Panc1 (cell line): ENCODE measurements at regions not wholly inside any gene's neighbourhood (a gene's known extent, or its start where the extent isn't known, plus 50 kb on each side); places are given as distances from the start of the nearest gene placed in this dataset.

Source experiments
- ATAC-seq: fragments of 200-7000 bp; cut with Tn5 transposase; 2 replicates; pipeline ENCODE4 v1.9.1; 2020; ENCODE audit warnings: mild to moderate bottlenecking, moderate library complexity
- BruUV-seq: library from RNA; stranded (reverse); fragments of 400-500 nt; replicated peaks from 2 replicates; lab custom pipeline; 2021; lab: Mats Ljungman, UMichigan
- CTCF ChIA-PET: fragments of 300-600 bp; sonication (Branson Sonifier 250); formaldehyde crosslinking; loops from one replicate; lab custom pipeline; 2022; ENCODE audit warnings: antibody characterized with exemption; lab: Charles Lee
- POLR2A ChIA-PET: fragments of 300-600 bp; sonication (Branson Sonifier 250); formaldehyde crosslinking; loops from one replicate; lab custom pipeline; 2022; ENCODE audit warnings: antibody characterized with exemption; lab: Charles Lee
- DNase-seq: peaks from one replicate; pipeline ENCODE4 v3.0.0-alpha.2; 2010; ENCODE audit warnings: low read depth, low spot score
- H3K27ac ChIP-seq: 2 replicates; pipeline ENCODE4 v1.5.1; 2011; ENCODE audit warnings: mild to moderate bottlenecking, low read length, inconsistent platforms
- H3K27me3 ChIP-seq: fragments of 200-500 bp; sonication (Bioruptor generic); 2 replicates; pipeline ENCODE4 v1.6.0; 2014; ENCODE audit warnings: low read length, inconsistent platforms; ENCODE audit not compliant: control insufficient read depth, insufficient read depth
- H3K36me3 ChIP-seq: fragments of 200-500 bp; sonication (Bioruptor generic); 2 replicates; pipeline ENCODE4 v1.5.1; 2014; ENCODE audit warnings: inconsistent platforms, mild to moderate bottlenecking, low read length, moderate library complexity; ENCODE audit not compliant: control insufficient read depth, insufficient read depth
- H3K4me1 ChIP-seq: 2 replicates; pipeline ENCODE4 v1.5.1; 2011; ENCODE audit warnings: inconsistent platforms, mild to moderate bottlenecking, low read length, moderate library complexity; ENCODE audit not compliant: control insufficient read depth, insufficient read depth
- H3K4me3 ChIP-seq, 2 experiments: 2 replicates each; pipeline ENCODE4 v1.5.1; 2011 to 2012; ENCODE audit warnings: low read depth in 2 of 2, low read length in 2 of 2, mild to moderate bottlenecking in 2 of 2, inconsistent platforms in 1 of 2, moderate library complexity in 1 of 2
- H3K9me3 ChIP-seq: fragments of 200-500 bp; sonication (Bioruptor generic); 2 replicates; pipeline ENCODE4 v1.5.1; 2014; ENCODE audit warnings: low read depth, mild to moderate bottlenecking, inconsistent platforms, low read length, moderate library complexity; ENCODE audit not compliant: control insufficient read depth, insufficient read depth
- POLR2AphosphoS5 ChIP-seq: IDR thresholded peaks from 2 replicates; pipeline ENCODE4 v1.6.1; 2012; ENCODE audit warnings: mild to moderate bottlenecking, low read depth, low read length, moderate library complexity
- SIN3A ChIP-seq: IDR thresholded peaks from 2 replicates; pipeline ENCODE4 v1.6.1; 2012; ENCODE audit warnings: low read depth, mild to moderate bottlenecking, low read length, moderate library complexity, borderline replicate concordance; ENCODE audit not compliant: insufficient read depth
- TCF7L2 ChIP-seq: IDR thresholded peaks from 2 replicates; pipeline ENCODE4 v1.6.1; 2011; ENCODE audit warnings: mild to moderate bottlenecking, low read depth, low read length, inconsistent platforms
- in situ Hi-C: cut with HindIII; loops from 2 replicates; pipeline ENCODE4 v1.10.0; 2016; ENCODE audit warnings: low sequenced_read_pairs, low pct_unique_long_range_greater_than_20kb
- intact Hi-C: fragments of 100-400 bp; cut with micrococcal nuclease; formaldehyde crosslinking; loops from one replicate; pipeline ENCODE4 v1.10.0; 2022; ENCODE audit not compliant: unreplicated experiment
- TF ChIP-seq, protein P1 (sequence below): fragments of 450-650 bp; IDR thresholded peaks from 2 replicates; pipeline ENCODE4 v1.5.1; 2017; ENCODE audit warnings: mild to moderate bottlenecking
- TF ChIP-seq, protein P2 (sequence below), 2 experiments: IDR thresholded peaks; 2 replicates each; pipeline ENCODE4 v1.6.1; 2011 to 2012; ENCODE audit warnings: low read depth in 2 of 2, control low read depth in 1 of 2, low read length in 1 of 2, mild to moderate bottlenecking in 1 of 2, moderate library complexity in 1 of 2; ENCODE audit not compliant: insufficient read depth in 1 of 2

DNA sequence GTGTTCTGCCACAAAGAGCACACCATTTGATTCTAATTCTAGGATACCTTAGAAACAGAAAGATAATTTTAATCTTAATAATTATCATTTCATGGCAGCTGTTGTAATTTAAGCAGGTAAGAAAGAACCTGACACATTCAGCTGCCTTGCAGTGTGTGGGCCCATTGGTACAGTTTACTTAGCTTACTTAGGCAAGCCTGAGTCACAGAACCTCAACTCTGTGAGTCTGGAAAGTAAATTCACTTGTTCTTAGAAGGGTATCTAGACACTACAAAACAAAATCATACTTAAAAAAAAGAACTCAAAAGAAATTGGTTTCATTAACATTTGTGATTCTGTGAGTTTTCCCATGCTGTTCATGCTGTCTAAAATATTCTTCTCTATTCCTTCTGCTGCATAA is 956.3 kb upstream of the SLC39A10 start:
- no peak for ATAC-seq
- POLR2A ChIA-PET, result interaction anchor here (0.7 kb wide), 1 partner anchor 541 kb away, joined by 3 read pairs; no protein-coding TSS in a partner anchor
- intact Hi-C loops, result no loop called here

DNA sequence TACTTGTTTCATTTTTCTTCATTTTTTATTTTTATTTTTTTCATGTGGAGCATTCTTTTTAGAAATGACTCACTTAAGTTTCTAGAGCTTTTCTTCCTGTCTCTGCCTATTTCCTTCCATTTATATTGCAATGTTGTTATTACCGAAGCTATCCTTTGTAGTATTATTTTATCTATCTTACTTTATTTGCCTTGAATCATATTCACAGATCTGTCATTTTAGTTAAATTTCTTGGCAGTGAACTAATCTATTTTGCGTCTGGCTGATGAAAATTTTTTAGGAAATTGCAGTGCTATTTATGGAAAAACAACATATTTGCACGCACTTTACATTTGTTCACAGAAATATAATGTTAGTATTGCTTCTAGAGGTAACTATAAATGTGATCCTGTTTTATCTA is 956.9 kb upstream of the SLC39A10 start:
- H3K9me3 ChIP-seq, result no peaks in the 10 kb centered on the region
- CTCF ChIA-PET, result no interaction called here
- POLR2A ChIA-PET, result no interaction called here
- intact Hi-C loops (no loop called here), in situ Hi-C loops (no loop called here)
- BruUV-seq, result no TSS peak
- DNase-seq, result no peak
- TF ChIP-seq TCF7L2, result no peak
- TF ChIP-seq, protein P1, sequence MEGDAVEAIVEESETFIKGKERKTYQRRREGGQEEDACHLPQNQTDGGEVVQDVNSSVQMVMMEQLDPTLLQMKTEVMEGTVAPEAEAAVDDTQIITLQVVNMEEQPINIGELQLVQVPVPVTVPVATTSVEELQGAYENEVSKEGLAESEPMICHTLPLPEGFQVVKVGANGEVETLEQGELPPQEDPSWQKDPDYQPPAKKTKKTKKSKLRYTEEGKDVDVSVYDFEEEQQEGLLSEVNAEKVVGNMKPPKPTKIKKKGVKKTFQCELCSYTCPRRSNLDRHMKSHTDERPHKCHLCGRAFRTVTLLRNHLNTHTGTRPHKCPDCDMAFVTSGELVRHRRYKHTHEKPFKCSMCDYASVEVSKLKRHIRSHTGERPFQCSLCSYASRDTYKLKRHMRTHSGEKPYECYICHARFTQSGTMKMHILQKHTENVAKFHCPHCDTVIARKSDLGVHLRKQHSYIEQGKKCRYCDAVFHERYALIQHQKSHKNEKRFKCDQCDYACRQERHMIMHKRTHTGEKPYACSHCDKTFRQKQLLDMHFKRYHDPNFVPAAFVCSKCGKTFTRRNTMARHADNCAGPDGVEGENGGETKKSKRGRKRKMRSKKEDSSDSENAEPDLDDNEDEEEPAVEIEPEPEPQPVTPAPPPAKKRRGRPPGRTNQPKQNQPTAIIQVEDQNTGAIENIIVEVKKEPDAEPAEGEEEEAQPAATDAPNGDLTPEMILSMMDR, result no peak
- TF ChIP-seq SIN3A, result no peak
- no peak for TF ChIP-seq POLR2AphosphoS5
- TF ChIP-seq, protein P2, sequence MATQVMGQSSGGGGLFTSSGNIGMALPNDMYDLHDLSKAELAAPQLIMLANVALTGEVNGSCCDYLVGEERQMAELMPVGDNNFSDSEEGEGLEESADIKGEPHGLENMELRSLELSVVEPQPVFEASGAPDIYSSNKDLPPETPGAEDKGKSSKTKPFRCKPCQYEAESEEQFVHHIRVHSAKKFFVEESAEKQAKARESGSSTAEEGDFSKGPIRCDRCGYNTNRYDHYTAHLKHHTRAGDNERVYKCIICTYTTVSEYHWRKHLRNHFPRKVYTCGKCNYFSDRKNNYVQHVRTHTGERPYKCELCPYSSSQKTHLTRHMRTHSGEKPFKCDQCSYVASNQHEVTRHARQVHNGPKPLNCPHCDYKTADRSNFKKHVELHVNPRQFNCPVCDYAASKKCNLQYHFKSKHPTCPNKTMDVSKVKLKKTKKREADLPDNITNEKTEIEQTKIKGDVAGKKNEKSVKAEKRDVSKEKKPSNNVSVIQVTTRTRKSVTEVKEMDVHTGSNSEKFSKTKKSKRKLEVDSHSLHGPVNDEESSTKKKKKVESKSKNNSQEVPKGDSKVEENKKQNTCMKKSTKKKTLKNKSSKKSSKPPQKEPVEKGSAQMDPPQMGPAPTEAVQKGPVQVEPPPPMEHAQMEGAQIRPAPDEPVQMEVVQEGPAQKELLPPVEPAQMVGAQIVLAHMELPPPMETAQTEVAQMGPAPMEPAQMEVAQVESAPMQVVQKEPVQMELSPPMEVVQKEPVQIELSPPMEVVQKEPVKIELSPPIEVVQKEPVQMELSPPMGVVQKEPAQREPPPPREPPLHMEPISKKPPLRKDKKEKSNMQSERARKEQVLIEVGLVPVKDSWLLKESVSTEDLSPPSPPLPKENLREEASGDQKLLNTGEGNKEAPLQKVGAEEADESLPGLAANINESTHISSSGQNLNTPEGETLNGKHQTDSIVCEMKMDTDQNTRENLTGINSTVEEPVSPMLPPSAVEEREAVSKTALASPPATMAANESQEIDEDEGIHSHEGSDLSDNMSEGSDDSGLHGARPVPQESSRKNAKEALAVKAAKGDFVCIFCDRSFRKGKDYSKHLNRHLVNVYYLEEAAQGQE (IDR thresholded peaks at IDR 0.05; ENCODE audit: insufficient read depth in 1 of 2, low read depth in 2 of 2, low read length in 1 of 2), result no peak
- no peak overlapping the region for H3K27ac ChIP-seq
- ATAC-seq, result no peak
- no peaks in the 10 kb centered on the region for H3K4me1 ChIP-seq
- no peaks in the 10 kb centered on the region for H3K27me3 ChIP-seq
- no peaks in the 10 kb centered on the region for H3K36me3 ChIP-seq
- no peak overlapping the region for H3K4me3 ChIP-seq

More for the DNA sequence above, 956.3 kb upstream of the SLC39A10 start:
- Histone ChIP-seq H3K36me3 (no peaks in the 10 kb centered on the region), H3K27me3 (no peaks in the 10 kb centered on the region), H3K9me3 (no peaks in the 10 kb centered on the region), H3K27ac (no peak overlapping the region), H3K4me1 (no peaks in the 10 kb centered on the region), H3K4me3 (no peak overlapping the region)
- in situ Hi-C loops, result no loop called here
- DNase-seq, result no peak
- TF ChIP-seq, protein P2 (IDR thresholded peaks at IDR 0.05; ENCODE audit: insufficient read depth in 1 of 2, low read depth in 2 of 2, low read length in 1 of 2), result no peak
- no peak for TF ChIP-seq TCF7L2
- TF ChIP-seq, protein P1, result no peak
- CTCF ChIA-PET, result no interaction called here
- BruUV-seq, result no TSS peak
